G401 (cell line): ENCODE measurements at regions not wholly inside any gene's neighbourhood (a gene's known extent, or its start where the extent isn't known, plus 50 kb on each side); places are given as distances from the start of the nearest gene placed in this dataset.

Source experiments
- DNase-seq: peaks from one replicate; pipeline ENCODE4 v3.0.0-alpha.2; 2015; ENCODE audit warnings: low spot score
- in situ Hi-C: cut with HindIII; loops from 2 replicates; pipeline ENCODE4 v1.10.0; 2016; ENCODE audit warnings: low sequenced_read_pairs, mixed read lengths

DNA sequence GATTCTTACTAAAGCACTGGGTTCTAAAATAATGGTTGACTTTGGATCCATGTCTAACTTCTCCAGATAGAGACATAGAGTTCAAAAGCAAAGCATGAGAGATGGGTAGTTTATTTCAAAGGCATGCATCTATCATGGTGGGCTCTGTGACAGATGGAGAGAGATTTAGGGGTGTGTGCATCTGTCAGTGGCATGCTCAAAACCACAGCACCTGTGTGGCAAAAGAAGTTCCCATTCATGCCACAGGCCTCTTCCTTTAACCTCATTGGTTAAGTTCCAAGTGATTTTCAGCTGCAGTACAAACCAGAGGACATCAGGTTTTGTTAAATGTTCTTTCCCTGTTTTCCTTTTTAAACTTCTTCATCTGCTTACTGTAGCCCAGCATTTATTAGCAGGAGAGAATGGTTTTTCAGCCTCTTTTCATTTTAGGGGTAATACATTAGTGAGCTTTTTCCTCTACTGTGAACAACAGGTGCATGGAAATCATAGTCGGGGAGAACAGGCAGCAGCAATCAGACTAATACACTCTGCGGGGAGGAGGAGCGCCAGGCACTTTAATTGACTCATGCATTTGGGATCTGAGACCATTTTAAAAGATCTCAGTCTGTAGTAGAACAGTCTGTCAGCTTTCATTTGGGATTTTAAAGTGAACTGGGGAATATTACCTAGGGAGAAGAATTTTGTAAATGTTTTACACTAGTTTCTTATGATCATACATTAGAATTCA is 52.4 kb upstream of the UPP2 start:
- in situ Hi-C loops, result no loop called here

DNA sequence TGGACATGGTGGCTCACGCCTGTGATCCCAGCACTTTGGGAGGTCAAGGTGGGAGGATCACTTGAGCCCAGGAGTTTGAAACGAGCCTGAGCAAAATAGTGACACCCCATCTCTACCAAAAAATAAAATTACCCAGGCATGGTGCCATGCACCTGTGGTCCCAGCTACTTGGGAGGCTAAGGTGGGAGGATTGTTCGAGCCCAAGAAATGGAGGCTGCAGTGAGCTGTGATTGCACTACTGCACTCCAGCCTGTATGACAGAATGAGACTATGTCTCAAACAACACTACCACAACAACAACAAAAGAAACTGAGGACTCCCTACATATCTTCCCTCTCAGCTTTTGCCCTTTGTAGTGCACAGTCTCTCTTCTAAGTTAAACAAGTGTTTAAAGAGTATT is 53.3 kb upstream of the UPP2 start:
- DNase-seq, result no peak
- in situ Hi-C loops, result no loop called here

More for the DNA sequence above, 52.4 kb upstream of the UPP2 start:
- no peak for DNase-seq

GRCh38 chr2:158047156-158047611 is 54.5 kb upstream of the UPP2 start:
- in situ Hi-C loops, result no loop called here
- DNase-seq, result no peak

DNA sequence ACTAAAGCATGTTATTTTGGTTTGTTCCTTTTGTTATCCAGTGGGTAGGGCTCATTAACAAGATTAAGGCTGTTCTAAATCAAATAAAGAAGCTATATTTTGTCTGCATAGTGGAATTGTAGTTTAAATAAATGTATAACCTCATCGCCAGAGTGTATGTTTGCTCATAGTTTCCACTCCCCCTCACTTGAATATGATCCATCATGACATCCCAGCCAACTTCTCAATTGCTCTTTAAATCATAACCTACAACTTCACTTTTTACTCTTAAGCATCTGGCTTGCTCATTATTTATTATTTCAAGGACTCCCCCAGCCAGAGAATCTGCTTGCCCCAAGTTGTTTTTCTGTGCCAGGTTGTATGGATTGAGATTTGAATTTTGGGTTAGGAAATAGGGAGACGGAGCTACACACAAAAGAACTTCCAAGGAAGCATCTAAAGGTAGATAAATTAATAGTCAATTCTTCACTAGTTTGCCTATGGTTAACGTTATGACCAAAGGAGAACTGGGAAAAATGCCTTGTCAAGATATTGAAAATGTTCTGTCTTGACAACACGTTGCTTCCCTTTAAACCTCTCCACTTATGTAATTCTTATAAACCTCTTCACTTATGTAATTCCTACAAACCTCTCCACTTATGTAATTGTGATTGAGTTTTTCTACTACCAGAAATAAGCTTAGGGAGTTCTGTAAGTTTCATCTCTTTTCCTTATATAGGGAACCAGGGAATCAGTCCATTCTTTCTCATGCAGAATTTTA is 55.4 kb upstream of the UPP2 start:
- DNase-seq, result no peak
- in situ Hi-C loops, result no loop called here

DNA sequence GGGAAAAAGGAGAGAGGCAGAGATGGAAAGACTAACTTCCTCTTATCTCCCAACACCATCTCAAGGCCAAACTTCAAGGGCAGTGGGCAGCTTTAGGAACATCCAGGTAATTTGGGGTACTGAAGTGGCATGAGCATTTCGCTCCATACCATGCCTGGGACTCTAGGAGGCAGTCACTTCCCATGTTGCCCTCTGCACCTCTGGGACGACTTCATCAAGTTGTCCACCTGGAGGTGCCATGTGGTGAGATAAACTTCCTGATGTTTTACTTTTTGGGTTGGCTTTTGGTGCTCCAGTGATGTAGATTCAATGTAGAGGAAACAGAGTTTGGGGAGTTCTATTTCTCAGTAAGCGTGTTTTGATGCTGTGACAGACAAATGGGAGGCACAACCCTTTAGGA is 56.3 kb upstream of the UPP2 start:
- in situ Hi-C loops, result no loop called here
- DNase-seq, result no peak

DNA sequence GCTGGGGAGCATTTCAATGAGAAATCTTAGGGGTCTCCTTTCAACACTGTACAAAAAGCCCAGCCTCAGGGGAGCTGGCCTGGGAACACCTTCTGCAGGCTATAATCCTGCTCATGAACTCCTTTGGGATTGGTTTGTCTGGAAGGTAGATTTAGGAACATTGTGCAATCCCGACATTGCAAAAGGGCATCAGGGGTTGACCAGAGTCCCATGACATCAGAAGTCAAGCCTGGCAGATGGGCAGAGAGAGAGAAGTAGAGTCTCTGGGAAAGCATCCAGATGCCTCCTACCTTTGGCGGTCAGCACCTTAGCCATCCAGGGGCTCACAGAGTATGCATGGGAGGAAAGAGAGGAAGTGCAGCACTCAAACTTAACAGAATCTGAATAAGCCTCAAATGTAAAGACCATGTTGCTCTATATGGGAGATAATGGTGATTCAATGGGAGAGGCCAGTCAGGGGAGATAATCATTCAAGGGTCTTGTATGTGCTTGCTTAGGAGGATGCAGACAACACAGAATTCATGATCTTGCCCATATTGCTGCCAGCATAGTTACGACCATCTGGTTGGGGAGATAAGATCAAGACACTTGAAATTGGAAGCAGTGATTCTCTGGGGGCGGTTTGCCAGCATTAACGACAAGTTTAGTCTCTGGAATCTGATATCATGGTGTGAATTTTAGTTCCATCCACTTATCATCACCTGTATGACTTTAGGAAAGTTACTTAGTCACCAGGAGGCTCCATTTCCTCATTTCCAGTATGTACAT is 58.3 kb upstream of the UPP2 start:
- in situ Hi-C loops, result no loop called here
- no peak for DNase-seq

DNA sequence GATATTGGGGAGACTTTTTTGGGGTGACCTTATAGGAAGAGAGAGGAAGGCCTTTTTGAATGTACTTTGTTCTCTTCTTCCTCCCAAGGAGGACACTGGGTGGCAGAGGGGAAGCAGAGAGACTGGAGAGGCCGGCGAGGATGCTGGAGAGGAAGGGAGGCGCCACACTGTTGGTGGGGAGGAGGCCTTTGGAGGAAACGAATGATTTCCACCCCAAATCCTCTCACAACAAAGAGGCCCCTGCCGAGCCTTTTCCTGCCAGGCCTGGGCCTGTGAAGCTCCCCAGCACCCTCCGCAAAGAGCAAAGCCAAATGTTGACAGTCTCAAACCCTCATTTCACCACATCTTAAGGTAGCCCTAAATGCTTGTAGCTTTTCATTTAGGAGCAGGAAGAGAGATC is 59.0 kb upstream of the UPP2 start:
- DNase-seq, result no peak
- in situ Hi-C loops, result no loop called here

DNA sequence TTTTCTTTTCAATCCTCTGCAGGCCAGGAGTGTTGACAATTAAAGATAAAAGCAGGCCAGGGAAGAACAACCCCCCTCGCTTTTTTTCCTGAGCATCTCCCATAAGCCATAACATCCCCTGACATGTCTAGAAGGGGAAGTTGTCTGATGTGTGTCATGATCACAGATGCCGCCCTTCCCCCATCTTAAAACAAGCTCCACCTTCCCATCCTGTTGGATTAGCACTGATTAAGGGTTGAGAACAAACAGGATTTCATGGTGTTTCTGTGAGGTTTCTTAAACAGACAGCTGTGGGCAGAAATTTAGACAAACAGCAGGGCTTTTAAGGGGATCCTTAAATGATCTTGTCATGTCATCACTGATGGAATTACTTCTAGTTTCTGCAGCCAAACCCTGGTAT is 59.4 kb upstream of the UPP2 start:
- in situ Hi-C loops, result no loop called here

DNA sequence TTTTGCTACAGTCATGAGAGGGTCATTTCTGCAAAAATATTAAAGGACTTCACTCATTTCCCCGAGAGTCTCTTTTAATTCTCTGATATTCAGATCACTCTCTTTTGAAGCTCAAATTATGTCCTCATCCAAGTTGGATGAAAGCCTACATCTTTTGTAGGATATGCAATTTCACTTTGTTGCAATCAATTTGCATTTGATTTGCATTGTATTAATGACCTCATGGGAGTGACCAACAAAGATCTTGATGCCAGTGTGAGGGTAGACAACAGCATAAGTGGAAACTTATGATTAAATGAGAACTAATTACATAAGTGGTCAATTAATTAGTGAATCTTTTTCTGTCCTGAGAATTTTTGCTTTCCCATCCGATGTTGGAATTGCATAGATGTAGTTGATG is 60.3 kb upstream of the UPP2 start:
- in situ Hi-C loops, result no loop called here

More for the DNA sequence above, 59.4 kb upstream of the UPP2 start:
- no peak for DNase-seq

GRCh38 chr2:158038901-158039300 is 62.8 kb upstream of the UPP2 start:
- in situ Hi-C loops, result no loop called here
- DNase-seq, result no peak

More for the DNA sequence above, 60.3 kb upstream of the UPP2 start:
- no peak for DNase-seq

DNA sequence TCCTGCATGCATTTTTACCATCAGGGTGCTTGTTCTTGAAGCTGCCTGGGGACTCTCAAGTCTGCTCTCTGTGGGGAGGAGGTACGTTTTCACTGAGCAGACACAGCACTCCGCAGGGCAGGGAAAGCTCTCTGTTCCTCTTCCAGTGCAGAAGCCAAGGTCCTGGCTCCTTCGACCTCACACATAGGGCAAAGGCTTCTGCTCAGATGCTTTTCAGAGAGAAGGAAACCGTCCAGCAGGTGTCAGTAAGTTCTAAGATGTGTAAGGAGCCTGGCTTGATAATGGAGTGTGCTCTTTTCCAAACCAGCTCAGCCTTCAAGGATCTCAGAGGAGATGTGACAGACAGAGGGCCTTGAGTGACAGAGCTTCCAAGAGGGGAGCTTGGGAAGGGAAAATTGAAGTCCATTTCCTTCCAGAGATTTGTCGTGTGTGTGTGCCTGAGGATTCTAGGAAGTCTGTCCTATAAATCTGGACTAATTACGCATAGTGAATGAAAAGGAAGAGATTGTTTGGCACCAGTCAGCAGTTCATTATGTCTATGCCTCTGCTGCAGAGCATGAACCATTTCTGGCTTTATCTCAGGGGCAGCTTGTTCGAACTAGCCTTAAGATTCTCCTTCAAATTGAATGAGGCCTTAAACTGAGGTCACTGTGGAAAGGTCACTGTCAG is 67.3 kb upstream of the UPP2 start:
- in situ Hi-C loops, result no loop called here

GRCh38 chr2:158031371-158031770 is 70.3 kb upstream of the UPP2 start:
- in situ Hi-C loops, result no loop called here
- no peak for DNase-seq

More for the DNA sequence above, 67.3 kb upstream of the UPP2 start:
- DNase-seq, result peak; percentile 74

DNA sequence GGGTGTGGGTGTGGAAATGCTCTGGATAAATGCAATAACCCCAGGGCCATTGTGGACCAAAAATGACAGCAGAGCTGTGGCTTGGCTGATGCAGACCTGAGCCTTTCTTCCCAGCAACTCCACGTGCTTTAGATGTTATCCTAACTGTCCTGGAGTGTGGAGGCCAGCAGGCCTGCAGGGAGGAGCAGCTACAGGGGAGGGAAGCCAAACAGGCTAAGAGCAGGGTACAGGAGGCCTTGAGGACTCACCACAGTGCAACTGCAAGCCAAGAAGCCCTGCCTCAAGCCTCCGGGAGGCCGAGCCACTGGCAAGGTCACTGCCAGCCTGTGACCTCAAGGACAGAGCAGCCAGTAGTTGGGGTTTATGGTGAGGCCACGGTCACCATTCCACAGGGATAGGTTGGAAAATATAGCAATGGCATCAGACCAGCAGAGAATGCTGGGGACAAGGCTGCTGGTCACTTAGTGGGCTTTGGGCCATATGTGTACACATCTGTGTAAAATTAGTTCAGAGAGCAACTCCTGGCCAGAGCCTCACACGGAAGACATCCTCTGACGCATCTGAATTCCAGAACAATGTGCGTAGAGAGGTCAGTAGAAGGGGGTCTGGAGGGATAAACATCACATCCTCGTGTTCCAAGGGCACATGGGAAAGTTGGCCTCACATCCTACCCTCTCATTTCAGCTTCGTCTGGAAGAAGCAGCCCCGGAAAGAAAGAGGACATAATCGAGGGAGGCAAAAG is 76.2 kb upstream of the UPP2 start:
- in situ Hi-C loops, result no loop called here

GRCh38 chr2:158024288-158024898 is 77.3 kb upstream of the UPP2 start:
- in situ Hi-C loops, result loop anchor here (25.0 kb wide), 2 partner anchors 237 to 738 kb away; no protein-coding TSS in a partner anchor
- DNase-seq, result peak; percentile 61

More for the DNA sequence above, 76.2 kb upstream of the UPP2 start:
- DNase-seq, result no peak

- in situ Hi-C loops, result loop anchor here (25.0 kb wide), 2 partner anchors 236 to 739 kb away; no protein-coding TSS in a partner anchor
- no peak for DNase-seq
Measured at GRCh38 chr2:158022888-158023287, 78.8 kb upstream of the UPP2 start.

DNA sequence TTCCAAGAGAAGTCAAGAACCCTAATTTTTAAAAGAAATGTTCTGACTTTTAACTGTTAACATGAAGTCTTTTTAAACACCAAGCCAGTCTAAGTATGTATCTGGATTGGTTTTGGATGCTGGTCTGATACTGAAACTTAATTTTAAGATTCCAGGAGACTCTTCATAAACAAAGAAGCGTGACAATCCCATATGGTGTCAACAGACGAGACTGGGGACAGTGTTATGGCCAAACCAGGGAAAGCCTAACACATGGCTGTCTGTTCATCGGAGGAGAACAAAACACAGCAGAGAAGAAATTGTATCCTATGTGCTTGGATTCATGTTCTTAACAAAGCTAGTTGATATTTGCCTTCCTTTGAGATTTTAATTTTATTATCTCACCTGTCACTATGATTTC is 80.5 kb upstream of the UPP2 start:
- in situ Hi-C loops, result loop anchor here (25.0 kb wide), 2 partner anchors 234 to 741 kb away; no protein-coding TSS in a partner anchor

DNA sequence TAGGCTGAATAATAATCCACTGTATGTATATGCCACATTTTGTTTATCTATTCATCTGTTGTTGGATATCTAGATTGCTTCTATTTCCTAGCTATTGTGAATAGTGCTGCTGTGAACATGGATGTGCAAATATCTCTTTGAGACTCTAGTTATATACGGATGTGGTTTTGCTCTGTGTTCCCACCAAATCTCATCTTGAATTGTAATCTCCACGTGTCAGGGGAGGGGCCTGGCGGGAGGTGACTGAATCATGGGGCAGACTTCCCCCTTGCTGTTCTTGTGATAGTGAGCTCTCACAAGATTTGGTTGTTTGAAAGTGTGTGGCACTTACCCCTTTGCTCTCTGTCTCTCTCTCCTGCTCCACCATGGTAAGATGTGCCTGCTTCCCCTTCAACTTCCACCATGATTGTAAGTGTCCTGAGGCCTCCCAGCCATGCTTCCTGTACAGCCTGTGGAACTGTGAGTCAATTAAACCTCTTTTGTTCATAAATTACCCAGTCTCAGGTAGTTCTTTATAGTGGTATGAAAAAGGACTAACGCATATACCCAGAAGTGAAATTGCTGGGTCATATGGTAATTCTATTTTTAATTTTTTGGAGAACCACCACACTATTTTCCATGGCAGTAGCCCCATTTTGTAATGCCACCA is 86.1 kb upstream of the UPP2 start:
- in situ Hi-C loops, result loop anchor here (25.0 kb wide), 2 partner anchors 228 to 747 kb away; no protein-coding TSS in a partner anchor
- DNase-seq, result no peak

More for the DNA sequence above, 80.5 kb upstream of the UPP2 start:
- DNase-seq, result no peak
